ENCODE measurements at regions not wholly inside any gene's neighbourhood (a gene's known extent, or its start where the extent isn't known, plus 50 kb on each side); places are given as distances from the start of the nearest gene placed in this dataset.

DNA sequence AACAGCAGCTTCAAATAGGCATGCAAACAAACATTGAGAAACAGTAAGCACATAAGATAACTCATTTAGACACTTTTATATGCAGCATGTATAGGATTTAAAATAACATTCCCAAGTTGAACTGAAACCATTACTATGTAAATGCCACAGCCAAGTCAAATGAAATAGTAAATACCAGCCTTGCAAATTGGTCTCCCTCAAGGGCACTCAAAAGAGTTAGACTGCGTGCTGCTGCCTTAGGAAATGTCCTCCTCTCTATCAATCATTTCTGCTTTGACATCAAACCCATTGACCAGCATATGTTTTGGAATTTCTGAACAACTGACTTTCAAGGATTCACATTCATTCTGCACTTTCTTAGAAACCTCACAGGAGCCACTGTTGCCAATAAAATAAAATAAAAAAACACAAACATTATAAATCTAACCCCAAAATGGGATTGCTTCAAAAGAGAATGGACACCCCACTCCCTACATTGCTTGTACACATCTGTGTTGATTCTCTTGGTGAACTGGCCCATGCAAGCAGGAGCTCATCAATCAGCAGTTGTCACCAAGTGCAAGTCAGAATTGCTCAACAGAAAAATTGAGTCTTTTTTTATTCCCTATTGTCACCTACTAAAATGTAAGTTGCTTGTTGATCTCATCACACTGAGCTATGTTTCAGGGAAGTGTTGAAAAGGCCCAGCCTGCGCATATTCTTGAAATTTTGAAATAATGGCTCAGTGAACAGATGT lies 256.2 kb downstream of the DAD1 start:
- TF ChIP-seq, protein P1, sequence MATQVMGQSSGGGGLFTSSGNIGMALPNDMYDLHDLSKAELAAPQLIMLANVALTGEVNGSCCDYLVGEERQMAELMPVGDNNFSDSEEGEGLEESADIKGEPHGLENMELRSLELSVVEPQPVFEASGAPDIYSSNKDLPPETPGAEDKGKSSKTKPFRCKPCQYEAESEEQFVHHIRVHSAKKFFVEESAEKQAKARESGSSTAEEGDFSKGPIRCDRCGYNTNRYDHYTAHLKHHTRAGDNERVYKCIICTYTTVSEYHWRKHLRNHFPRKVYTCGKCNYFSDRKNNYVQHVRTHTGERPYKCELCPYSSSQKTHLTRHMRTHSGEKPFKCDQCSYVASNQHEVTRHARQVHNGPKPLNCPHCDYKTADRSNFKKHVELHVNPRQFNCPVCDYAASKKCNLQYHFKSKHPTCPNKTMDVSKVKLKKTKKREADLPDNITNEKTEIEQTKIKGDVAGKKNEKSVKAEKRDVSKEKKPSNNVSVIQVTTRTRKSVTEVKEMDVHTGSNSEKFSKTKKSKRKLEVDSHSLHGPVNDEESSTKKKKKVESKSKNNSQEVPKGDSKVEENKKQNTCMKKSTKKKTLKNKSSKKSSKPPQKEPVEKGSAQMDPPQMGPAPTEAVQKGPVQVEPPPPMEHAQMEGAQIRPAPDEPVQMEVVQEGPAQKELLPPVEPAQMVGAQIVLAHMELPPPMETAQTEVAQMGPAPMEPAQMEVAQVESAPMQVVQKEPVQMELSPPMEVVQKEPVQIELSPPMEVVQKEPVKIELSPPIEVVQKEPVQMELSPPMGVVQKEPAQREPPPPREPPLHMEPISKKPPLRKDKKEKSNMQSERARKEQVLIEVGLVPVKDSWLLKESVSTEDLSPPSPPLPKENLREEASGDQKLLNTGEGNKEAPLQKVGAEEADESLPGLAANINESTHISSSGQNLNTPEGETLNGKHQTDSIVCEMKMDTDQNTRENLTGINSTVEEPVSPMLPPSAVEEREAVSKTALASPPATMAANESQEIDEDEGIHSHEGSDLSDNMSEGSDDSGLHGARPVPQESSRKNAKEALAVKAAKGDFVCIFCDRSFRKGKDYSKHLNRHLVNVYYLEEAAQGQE (IDR thresholded peaks at IDR 0.05; ENCODE audit: insufficient replicate concordance, low read depth), result no peak
- no peak for TF ChIP-seq CTCF (IDR thresholded peaks at IDR 0.05; ENCODE audit: insufficient read depth, low read length)
- no peak for TF ChIP-seq POLR2AphosphoS5 (IDR thresholded peaks at IDR 0.05; ENCODE audit: low read depth)
- TF ChIP-seq GABPA (IDR thresholded peaks at IDR 0.05; ENCODE audit: low read depth), result no peak
